Renal cortex interstitium (tissue), 11 donors: ENCODE measurements at regions not wholly inside any gene's neighbourhood (a gene's known extent, or its start where the extent isn't known, plus 50 kb on each side); places are given as distances from the start of the nearest gene placed in this dataset.
"Not testable (repeated sequence)": the region's sequence is repeated elsewhere in the genome, so short reads cannot be mapped to it uniquely, and the experiment has no call there.

Source experiments
- DNase-seq, 11 donors: peaks; one replicate each; pipeline ENCODE4 v3.0.0-alpha.2; 2013; ENCODE audit warnings: low read depth in 9 of 11, low spot score in 4 of 11; ENCODE audit errors: extremely low read depth in 1 of 11

DNA sequence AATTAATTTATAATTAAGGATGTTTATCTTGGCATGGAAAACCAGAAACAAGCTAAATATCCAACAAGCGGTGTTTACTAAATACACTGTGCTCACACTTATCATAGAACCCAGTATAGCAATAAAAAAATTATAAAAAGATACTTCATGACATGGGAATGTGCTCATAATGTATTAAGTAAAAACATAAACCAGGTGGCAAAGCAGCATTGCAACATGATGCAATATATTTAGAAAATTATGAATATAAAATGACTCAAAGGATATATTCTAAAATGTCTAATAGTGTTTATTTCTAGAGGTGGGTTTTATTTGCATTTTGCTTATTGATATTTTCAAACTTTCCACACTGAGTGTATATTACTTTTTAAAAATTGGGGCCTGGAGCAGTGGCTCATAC is 84.4 kb upstream of the ATL2 start:
- DNase-seq = no peak

DNA sequence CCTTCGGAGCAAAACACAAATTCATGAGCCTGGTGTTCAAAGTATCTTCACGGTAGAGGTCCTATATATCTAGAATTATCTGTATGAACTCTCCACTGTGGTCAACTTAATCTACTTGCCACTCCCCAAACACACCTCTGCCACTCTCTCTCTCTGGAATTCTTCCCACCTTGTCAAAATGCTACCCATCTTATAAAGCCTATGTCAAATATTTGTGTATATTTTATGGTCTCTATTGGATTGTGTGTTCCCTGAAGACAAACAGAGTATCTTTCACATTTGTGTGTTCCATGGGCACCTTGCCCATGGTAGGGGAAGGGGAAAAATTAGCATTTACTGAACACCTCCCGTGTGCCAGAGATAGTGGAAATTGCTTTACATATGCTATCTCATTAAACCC is 83.2 kb upstream of the ATL2 start:
- no peak for DNase-seq

DNA sequence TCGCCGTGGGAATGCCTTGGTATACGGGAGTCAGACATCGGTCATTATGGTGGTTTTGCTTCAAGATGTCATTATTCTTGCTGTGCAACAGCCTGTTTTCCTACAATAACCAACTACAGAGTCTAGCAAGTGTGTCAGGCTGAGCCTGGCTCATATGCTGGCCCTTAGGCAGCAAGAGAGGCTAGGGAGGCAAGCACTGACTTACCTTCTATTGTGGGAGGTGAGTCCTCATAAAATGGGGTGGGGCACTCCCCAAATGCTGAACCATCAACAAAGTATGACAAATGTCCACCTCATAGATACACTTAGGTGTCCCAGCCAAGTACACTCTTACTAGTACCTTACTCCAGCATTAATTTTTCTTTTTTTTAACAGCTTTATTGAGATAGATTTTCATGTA is 77.0 kb upstream of the ATL2 start:
- DNase-seq = no peak

DNA sequence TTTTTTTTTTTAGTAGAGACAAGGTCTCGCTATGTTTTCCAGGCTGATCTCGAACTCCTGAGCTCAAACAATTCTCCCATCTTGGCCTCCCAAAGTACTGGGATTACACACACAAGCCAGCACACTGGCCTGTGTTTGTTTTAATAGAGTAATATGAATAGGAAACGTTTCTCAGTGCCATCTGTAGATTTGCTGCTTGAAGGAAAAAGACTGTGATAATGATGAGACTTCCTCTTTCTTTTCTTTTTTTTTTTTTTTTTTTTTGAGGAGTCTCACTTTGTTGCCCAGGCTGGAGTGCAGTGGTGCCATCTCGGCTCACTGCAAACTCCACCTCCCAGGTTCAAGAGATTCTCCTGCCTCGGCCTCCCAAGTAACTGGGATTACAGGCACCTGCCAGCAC is 74.7 kb upstream of the ATL2 start:
- DNase-seq = not testable (repeated sequence)

DNA sequence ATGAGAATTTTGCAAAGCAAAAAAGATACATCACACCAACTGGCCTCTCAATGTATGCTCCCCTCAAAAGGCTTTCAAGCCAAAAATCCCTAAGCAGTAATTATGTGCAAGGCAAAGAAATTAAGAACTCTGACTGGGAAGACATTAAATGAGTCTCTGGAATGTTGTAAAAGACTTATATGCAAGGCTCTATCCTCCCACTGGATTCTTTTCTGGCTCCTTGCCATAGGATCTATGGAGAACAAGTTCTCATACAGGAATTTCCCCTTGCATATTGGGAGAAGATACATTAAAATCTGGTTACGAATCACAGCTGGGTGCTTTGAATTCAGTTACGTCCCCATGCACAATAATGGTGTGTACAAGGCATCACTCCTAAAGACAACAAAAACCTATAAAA is 73.4 kb upstream of the ATL2 start:
- peak in 1 of 11 donors; percentile 56 for DNase-seq

DNA sequence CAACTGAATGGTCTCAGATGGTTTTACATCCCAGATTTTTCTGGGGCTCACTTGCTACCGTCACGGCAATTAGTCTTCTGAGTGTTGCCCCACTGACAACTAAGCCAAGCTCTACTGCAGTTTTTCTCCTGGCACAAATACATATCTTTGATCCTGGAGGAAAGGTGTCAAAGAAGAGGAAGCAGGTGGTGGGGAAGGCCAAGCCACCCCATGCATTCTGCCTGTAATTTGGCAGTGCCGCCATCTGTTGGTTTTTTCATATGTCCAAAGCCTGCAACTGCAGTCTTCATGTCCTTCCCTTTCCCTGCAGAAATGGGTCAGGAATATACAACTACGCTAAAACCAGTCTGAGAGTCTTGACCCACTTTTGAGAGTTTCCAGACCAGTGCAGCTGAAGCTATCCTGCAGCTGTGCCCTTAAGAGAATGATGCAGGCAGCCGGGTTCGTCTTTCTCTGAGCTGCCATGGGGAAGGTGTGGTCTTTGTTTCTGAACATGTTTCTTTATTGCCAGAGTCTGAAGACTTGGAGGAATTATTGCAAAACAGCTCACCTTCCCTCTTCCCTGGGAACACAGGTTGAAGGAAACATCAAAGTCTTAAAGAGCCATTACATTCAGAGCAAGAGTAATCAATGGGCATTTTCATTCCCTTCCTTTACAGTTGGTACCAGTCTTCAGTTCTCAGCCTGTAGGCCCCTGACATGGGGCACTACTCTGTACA is 71.8 kb upstream of the ATL2 start:
- no peak for DNase-seq

DNA sequence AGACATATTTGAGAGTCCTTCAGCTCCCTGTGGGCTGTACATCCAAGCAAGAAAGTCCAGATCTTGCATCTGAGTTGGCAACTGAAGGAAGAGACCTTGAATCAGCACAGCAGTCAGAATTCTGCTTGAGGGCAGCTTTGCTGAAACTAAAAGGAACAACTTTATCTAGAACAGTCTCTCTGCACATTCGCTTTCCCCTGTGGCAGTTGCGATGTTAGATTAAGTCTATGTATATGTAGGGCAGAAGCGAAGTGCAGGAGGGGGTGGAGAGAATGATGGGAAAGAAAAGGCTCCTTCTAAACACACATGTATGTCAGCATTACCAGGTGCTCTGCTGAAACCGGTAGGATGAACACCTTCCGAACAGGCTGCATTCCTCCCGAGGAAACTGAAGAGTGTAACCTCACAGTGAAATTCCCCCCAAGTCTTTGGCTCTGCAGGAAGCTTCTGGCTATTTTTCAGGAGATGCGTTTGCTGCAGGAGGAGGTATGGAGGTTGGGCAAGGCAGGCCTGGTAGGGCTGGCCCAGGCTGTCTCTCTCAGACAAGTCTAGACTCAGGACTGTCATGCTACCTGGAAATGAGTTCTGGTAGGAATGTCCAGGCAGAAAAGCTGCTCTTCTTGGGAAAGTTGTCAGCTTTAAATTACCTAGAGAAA is 70.0 kb upstream of the ATL2 start:
- DNase-seq = no peak

DNA sequence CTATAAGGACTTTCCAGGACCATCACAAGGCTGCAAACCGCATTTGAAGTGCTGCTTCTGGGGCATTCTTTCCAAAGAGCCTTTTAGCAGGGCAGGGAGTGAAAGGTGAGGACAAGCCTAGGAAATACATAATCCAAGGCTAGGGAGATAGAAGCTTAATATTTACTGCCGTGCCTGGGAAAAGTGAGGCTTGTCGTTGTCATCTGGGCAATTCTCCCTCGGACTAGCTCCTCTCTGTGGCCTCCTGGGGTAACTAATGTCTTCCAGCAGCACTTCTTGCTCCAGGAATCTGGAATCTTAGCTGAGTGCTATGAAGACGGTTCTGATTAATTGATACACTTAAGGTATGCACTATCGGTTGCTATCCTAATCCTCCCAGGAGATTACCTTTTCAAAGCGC is 69.3 kb upstream of the ATL2 start:
- DNase-seq = no peak

DNA sequence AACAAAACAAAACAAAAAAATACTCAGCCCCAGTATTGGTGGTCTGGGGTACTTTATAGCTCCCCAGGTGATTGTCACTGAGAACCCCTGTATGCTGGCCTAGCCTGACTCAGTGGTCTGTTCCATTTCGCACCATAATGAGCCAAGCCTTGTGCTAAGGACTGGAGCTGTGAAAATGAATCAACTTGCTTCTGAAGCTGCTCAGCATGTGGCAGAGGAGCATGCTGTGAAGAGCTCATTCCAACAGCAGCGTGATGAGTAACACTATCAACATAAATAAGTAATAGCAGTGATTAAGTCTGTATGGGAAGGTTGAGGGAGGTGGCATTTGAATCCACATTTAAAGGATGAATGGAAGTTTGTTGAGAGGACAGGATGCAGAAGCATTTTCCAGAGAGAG is 67.2 kb upstream of the ATL2 start:
- no peak for DNase-seq

DNA sequence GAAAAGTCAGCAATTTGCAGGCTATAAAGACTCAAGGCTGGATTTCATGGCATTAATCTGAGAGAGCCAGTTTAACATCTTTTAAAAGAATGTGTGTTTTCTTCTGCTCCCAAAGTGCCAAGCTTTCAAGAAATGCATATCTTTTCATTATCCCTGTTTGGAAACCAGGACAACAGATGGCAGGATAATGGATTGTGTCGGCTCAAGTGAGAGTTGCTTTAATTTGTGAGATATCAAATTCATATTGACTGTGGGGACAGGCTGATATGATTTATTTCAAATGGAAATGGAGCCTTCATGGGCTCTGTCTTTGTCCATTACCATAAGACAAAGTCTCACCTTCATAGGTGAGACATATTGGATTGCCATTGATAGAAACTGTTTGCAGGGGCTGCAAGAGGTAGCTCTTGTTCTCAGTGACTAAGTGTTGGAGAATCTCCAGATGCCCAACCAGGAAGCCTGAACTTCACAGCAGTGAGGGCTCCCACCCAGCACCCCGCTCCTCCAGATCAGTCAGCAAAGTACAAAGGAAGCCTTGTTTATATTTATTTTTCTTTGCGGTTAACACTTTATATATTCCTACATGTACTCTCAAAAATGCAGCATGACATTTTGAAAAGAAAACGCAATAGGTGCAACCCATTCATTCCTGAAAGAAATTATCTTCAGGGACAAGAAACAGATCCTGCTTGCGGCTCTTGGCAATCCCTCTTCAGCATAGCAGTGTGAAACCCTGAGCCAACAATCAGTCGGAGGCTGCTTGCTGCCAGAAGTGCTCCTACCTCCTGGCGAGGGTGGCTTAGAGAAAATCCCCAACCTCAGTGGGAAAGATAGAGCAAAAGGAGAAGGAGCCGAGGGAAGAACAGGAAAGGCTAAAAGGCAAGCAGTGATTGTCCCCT is 65.8 kb upstream of the ATL2 start:
- DNase-seq = no peak

DNA sequence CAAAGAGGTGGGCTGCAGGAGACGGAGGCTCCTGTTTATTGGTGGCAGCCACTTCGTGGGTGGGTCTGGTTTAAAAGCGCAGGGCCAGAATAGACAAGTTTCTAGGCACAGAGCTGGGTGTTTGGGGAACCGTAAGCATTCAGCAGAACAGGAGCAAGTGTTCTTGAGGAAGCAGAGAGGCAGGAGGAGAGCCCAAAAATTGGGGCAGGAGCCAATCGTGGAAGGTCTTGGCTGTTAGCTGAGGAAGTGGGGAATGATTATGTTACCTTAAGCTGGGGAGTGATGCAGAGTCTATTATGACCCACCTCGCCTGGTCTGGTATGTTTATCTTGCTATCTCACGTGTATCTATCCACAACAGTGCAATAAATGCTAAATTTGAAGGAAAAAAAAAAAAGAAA is 64.3 kb upstream of the ATL2 start:
- no peak for DNase-seq

DNA sequence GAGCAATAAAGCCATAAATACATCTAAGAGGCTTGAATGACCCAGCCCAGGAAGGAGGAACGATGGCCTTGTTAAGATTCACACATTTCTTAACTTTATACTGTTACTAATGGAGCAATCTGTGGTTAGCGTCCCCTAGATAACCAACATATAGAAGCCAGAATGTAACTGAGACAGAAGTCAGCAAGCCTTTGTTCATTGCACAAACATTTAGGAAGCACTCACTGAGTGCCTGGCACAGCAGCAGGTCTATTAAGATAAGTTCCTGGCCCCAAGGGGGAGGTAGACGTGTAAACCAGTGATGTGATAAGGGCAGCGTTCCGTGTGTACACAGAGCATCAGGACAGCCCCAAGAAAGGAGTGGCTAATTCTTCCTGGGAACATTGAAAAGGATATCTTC is 63.6 kb upstream of the ATL2 start:
- no peak for DNase-seq

DNA sequence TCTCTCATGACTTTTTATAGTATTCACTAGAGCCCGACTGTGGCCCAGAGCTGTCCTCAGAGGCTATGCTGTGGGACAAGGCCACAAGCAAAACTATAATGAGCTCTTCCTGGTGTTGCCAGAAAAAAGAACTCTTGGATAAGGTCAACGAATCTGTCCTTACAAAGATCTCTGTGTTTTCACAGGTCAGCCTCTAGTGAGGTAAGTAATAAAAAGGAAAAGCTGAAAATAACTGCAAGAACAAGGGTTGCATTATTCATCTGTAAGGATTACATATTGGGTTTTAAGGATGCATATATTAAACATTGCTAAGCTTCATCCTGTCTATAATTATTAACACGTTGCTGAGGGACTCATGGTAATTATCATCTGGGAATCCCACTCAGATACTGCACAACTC is 62.8 kb upstream of the ATL2 start:
- DNase-seq = no peak

DNA sequence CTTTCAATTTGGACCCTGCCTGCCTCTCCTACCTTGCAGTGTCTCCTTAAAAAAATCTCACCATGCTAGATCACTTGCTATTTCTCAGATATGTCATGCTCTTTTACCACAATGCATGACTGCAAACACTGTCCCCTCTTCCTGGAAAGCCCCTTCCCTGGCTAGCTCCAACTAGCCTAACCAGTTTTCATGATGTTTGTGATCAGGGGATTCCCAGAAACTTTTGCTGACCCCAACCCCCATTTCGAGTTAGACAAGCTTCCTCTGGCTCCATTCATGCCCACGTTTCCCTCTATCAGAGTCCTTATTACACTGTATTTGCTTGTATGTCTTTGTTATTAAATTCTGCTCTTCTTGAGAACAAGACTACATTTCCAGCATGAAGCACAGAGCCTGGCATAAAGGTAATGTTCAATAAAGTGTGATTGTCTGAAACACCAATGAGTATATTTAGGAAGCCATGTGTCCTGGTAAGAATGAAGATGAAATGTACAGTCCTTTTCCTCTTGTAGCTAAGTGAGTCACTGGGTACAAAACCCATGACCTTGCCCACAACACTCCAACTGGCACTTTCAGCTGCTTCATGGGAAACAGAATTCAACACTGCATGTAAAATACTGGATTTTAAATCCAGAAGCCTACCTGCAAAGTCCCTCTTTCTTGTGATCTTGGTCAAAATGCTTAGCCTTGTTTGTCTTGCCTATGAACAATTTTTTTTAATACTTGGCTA is 62.0 kb upstream of the ATL2 start:
- no peak for DNase-seq

DNA sequence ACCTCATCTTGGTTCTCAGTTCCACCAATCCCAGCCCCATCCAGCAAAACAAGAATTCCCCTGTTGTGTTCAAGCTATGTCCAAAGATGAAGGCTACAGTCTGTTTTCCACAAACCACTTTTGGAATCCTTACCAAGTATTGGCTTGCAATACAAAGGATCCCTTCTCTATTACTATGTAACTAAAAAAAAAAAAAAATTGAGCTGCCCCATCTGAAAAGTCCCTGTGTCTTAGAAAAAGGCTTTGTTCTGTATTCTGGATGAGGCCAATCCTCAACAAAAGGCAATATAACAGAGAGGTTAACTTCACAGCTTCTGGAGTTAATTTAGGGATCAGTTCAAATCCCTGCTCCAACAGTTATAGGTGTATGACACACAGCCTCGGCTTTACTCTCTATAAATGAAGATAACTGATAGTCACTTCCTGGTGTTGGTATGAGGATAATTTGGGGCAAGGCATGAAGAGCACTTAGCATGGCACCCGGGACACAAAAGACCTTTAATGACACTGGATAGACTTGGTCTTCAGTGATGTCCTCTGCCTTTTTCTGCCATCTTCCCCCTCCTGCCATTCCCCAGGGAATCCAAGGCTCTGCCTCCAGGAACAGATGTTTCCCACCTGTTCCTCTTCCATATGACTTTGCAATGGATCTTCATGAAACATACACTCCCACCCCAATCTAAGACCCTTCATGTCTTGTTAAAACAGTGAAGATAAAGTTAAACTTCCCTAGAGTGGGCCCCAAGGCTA is 61.2 kb upstream of the ATL2 start:
- DNase-seq = no peak

DNA sequence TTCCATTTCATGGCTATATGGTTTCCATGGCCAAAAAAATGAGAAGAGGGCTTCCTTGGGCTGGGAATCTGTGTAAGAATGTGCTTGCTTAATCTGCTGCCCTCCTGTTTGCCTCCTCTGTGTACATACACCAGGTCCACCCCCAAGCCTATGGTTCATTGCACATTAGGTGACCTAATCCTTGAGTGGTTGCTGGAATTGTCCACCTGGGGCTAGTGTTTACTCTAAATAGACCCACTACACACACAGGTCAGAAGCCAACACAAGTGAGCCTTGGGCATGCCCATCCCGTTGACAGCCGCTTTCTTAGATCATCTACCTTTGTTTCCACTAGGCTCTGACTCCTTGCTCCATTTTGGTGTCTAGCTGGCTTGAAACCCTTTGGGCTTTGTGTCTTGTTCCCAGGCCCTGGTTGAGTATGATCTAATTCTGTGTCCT is 59.2 kb upstream of the ATL2 start:
- DNase-seq = no peak

DNA sequence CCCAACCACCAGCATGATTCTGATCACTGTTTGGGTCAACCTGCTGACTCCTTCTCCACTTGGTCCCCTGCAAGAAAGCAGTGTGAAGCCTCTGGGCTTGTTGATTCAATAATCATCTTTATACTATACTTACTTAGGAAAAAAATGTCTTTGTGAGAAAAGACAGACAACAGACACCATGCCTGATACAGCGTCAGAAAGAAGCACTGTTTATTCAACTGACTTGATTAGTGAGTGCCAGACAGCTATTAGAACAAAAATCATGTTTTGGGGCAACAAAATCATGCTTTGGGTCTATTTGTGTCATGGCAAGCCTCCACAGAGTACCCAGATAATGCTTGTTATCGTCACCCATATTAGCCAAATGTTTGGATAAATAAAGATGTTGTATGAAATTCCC is 58.7 kb upstream of the ATL2 start:
- no peak for DNase-seq

DNA sequence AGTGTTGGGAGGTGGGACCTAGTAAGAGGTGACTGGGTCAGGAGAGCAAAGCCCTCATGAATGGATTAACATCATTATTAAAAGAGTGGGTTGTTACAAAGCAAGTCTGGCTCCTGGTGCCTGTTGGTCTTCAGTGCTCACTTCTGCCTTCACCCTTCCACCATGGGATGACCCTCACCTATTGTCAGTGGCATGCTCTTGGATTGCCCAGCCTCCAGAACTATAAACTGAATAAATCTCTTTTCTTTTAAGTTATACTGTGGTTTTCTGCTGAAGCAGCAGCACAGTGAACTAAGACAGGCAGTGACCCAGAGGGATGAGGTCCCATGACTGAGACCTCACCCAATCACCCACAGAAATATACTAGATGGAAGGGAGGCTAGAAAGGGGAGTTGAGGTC is 57.5 kb upstream of the ATL2 start:
- DNase-seq = no peak

DNA sequence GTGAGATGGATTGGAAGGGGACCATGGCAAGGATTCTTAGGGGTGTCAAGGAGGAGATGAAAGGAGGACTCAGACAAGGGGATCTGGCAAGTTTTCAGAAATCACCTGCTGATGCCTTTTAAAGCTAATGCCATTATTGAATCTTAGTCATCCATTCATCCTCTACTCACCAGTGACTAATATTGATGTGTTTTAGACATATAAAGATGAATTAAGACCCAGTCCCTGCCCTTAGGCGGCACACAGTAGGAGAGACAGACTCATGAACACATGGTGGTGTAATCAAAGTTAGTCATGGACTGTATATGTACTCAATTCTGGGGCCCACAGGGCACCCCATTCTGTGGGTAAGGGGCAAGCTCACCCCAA is 56.5 kb upstream of the ATL2 start:
- DNase-seq = no peak
